ENCODE measurements at regions not wholly inside any gene's neighbourhood (a gene's known extent, or its start where the extent isn't known, plus 50 kb on each side); places are given as distances from the start of the nearest gene placed in this dataset.

DNA sequence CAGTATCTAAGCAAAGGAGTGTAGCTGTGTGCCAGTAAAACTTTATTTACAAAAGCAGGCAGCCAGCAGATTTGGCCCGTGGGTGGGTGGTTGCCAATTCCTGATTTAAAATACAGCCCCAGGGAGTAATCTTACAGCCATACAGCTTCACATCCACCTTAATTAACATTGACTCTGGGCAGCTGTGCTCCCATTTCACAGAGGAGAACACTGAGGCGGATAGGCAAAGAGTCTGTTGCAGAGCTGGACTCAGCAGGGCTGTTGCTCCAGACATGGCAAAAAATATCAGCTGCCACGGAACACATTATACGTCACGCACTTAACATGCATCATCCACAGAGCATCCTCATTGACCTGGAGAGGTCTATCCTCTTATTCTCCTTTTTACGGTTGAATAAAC, 289.9 kb downstream of the DHX35 start:
- Mint-ChIP-seq H3K36me3 (no peaks in the 10 kb centered on the region), H3K27ac (no peak overlapping the region), H3K4me3 (no peak overlapping the region), H3K27me3 (ENCODE audit: low read depth in 3 of 3) (peaks cover 0 to 4% (median 3%) of the 10 kb centered on the region in 3 donors), H3K9me3 (peaks cover 0 to 1% (median 0%) of the 10 kb centered on the region in 7 donors), H3K4me1 (no peaks in the 10 kb centered on the region)
- Histone ChIP-seq H3K36me3 (replicated peaks in 1 of 2; ENCODE audit: control insufficient read depth in 1 of 2, insufficient read depth in 2 of 2, low read length in 2 of 2) (no peaks in the 10 kb centered on the region), H3K27ac (ENCODE audit: low read depth in 1 of 2, low read length in 2 of 2) (no peak overlapping the region), H3K27me3 (ENCODE audit: control insufficient read depth in 2 of 2, insufficient read depth in 2 of 2, low read length in 2 of 2) (no peaks in the 10 kb centered on the region), H3K4me2 (replicated peaks; ENCODE audit: extremely low read depth, low read length, poor library complexity, severe bottlenecking) (no peak overlapping the region), H3K9ac (ENCODE audit: insufficient read depth, low read length, poor library complexity, severe bottlenecking) (no peak overlapping the region), H3K79me2 (ENCODE audit: insufficient read depth, low read length) (no peaks in the 10 kb centered on the region), H2AFZ (ENCODE audit: insufficient read depth, low read depth, low read length, poor library complexity, severe bottlenecking) (no peak overlapping the region), H4K20me1 (ENCODE audit: insufficient read depth, low read length) (no peaks in the 10 kb centered on the region), H3K4me1 (ENCODE audit: control insufficient read depth in 1 of 2, insufficient read depth in 2 of 2, low read length in 2 of 2) (no peaks in the 10 kb centered on the region), H3K9me3 (replicated peaks in 1 of 2; ENCODE audit: control insufficient read depth in 1 of 2, insufficient read depth in 1 of 2, low read length in 2 of 2) (no peaks in the 10 kb centered on the region), H3K4me3 (replicated peaks in 1 of 3; ENCODE audit: low read depth in 2 of 3, low read length in 3 of 3) (no peak overlapping the region)
- WGBS (ENCODE audit: insufficient coverage) = 83% methylated on average over 1 of the region's 6 CpGs
- intact Hi-C loops (cut with micrococcal nuclease) = no loop called here
- TF ChIP-seq, protein P1, sequence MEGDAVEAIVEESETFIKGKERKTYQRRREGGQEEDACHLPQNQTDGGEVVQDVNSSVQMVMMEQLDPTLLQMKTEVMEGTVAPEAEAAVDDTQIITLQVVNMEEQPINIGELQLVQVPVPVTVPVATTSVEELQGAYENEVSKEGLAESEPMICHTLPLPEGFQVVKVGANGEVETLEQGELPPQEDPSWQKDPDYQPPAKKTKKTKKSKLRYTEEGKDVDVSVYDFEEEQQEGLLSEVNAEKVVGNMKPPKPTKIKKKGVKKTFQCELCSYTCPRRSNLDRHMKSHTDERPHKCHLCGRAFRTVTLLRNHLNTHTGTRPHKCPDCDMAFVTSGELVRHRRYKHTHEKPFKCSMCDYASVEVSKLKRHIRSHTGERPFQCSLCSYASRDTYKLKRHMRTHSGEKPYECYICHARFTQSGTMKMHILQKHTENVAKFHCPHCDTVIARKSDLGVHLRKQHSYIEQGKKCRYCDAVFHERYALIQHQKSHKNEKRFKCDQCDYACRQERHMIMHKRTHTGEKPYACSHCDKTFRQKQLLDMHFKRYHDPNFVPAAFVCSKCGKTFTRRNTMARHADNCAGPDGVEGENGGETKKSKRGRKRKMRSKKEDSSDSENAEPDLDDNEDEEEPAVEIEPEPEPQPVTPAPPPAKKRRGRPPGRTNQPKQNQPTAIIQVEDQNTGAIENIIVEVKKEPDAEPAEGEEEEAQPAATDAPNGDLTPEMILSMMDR (IDR thresholded peaks at IDR 0.05) = no peak
- DNase-seq = no peak

DNA sequence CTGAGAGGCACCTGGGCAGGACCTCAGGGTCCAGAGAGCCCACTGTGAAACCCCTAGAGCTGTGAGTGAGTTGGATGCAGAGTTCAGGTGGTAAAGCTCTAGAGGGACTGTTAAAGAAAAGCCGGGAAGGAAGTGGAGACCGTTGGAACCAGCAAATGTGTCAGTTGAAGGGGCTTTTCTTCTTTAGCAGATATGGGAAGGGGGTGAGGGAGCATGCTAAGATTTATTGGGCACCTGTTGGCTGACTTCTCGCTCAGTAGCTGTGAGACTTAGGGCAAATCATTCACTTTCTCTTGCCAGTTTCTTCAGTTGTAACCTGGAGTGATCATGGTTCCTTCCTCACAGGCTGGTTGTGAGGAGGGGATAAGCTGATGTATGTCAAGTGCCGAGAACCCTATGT, 287.7 kb downstream of the DHX35 start:
- DNase-seq = no peak
- no peaks in the 10 kb centered on the region for H3K27me3 ChIP-seq (ENCODE audit: control insufficient read depth in 2 of 2, insufficient read depth in 2 of 2, low read length in 2 of 2)
- H3K36me3 ChIP-seq (replicated peaks in 1 of 2; ENCODE audit: control insufficient read depth in 1 of 2, insufficient read depth in 2 of 2, low read length in 2 of 2) = no peaks in the 10 kb centered on the region
- Mint-ChIP-seq H3K9me3 (peaks cover 0 to 4% (median 0%) of the 10 kb centered on the region in 7 donors), H3K4me1 (peaks cover 4% of the 10 kb centered on the region), H3K4me3 (no peak overlapping the region), H3K27ac (no peak overlapping the region), H3K27me3 (ENCODE audit: low read depth in 3 of 3) (peaks cover 0 to 11% (median 6%) of the 10 kb centered on the region in 3 donors), H3K36me3 (no peaks in the 10 kb centered on the region)
- H3K9me3 ChIP-seq (replicated peaks in 1 of 2; ENCODE audit: control insufficient read depth in 1 of 2, insufficient read depth in 1 of 2, low read length in 2 of 2) = no peaks in the 10 kb centered on the region
- H3K79me2 ChIP-seq (ENCODE audit: insufficient read depth, low read length) = no peaks in the 10 kb centered on the region
- H3K4me1 ChIP-seq (ENCODE audit: control insufficient read depth in 1 of 2, insufficient read depth in 2 of 2, low read length in 2 of 2) = no peaks in the 10 kb centered on the region
- H3K4me2 ChIP-seq (replicated peaks; ENCODE audit: extremely low read depth, low read length, poor library complexity, severe bottlenecking) = no peak overlapping the region
- no peak overlapping the region for H3K4me3 ChIP-seq (replicated peaks in 1 of 3; ENCODE audit: low read depth in 2 of 3, low read length in 3 of 3)
- intact Hi-C loops (cut with micrococcal nuclease) = no loop called here
- H2AFZ ChIP-seq (ENCODE audit: insufficient read depth, low read depth, low read length, poor library complexity, severe bottlenecking) = no peak overlapping the region
- WGBS (ENCODE audit: insufficient coverage) = 0% methylated on average over 2 of the region's 4 CpGs
- no peak overlapping the region for H3K27ac ChIP-seq (ENCODE audit: low read depth in 1 of 2, low read length in 2 of 2)
- H3K9ac ChIP-seq (ENCODE audit: insufficient read depth, low read length, poor library complexity, severe bottlenecking) = no peak overlapping the region
- TF ChIP-seq, protein P1 (IDR thresholded peaks at IDR 0.05) = no peak
- H4K20me1 ChIP-seq (ENCODE audit: insufficient read depth, low read length) = no peaks in the 10 kb centered on the region
